Muscle layer of duodenum (tissue), 2 donors: ENCODE measurements at regions not wholly inside any gene's neighbourhood (a gene's known extent, or its start where the extent isn't known, plus 50 kb on each side); places are given as distances from the start of the nearest gene placed in this dataset.

Source experiments
- H3K27ac ChIP-seq: one replicate; pipeline ENCODE4 v1.7.0; 2013; ENCODE audit warnings: mild to moderate bottlenecking, low read length
- H3K27me3 ChIP-seq: one replicate; pipeline ENCODE4 v1.7.0; 2013; ENCODE audit warnings: low read depth, mild to moderate bottlenecking, control low read depth, low read length
- H3K36me3 ChIP-seq, 2 donors: one replicate each; pipeline ENCODE4 v1.7.0; 2013; ENCODE audit warnings: low read length in 2 of 2, control low read depth in 1 of 2, mild to moderate bottlenecking in 1 of 2; ENCODE audit not compliant: insufficient read depth in 2 of 2, control insufficient read depth in 1 of 2
- H3K4me1 ChIP-seq, 2 donors: one replicate each; pipeline ENCODE4 v1.7.0; 2013; ENCODE audit warnings: low read length in 2 of 2, mild to moderate bottlenecking in 2 of 2, control low read depth in 1 of 2, moderate library complexity in 1 of 2; ENCODE audit not compliant: insufficient read depth in 2 of 2, control insufficient read depth in 1 of 2
- H3K4me3 ChIP-seq, 2 donors: one replicate each; pipeline ENCODE4 v1.7.0; 2013; ENCODE audit warnings: low read length in 2 of 2, low read depth in 1 of 2, mild to moderate bottlenecking in 1 of 2
- H3K9me3 ChIP-seq, 2 donors: one replicate each; pipeline ENCODE4 v1.7.0; 2013; ENCODE audit warnings: low read length in 2 of 2, control low read depth in 1 of 2, mild to moderate bottlenecking in 1 of 2; ENCODE audit not compliant: control insufficient read depth in 1 of 2
- donor health status: healthy.

DNA sequence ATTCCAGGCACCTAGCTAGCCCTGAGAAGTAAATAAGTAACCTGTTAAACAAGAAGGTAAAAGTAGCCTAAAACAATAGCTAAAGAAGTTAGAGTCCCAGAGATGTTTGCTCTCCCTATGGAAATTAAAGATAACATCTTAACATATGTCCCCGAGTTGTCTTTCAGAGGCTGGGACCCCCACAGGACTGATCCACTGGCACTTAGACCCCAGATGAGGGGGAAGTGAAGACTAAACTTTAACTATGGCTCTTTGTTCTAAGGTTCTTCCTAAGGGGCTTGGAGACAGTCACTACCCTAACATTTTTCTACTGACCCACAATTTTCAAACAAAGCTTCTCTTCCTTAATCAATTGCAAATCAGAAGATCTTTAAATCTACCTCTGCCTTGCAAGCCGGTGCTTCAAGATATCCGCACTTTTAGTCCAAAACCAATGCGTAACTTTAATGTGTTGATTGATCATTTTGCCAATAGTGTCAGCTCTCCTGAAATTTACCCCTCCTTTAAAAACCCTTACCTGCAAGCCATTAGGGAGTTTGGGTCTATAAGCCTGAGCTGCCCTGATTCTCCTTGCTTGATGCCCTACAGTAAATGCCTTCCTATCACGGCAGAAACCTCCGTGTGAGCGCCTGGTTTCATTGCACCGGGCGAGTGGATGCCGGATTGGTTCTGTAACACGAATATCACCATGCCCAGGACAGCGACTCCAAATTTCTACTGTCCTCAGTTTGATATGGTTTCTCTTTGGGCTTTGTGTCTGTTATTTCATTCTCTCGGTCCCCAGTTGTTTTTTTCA lies 404.4 kb downstream of the SIPA1L2 start:
- H3K9me3 ChIP-seq: no peaks in the 10 kb centered on the region
- no peaks in the 10 kb centered on the region for H3K27me3 ChIP-seq
- no peaks in the 10 kb centered on the region for H3K36me3 ChIP-seq
- no peak overlapping the region for H3K4me3 ChIP-seq
- H3K27ac ChIP-seq: no peak overlapping the region
- H3K4me1 ChIP-seq: peaks cover 0 to 16% of the 10 kb centered on the region in 2 donors

DNA sequence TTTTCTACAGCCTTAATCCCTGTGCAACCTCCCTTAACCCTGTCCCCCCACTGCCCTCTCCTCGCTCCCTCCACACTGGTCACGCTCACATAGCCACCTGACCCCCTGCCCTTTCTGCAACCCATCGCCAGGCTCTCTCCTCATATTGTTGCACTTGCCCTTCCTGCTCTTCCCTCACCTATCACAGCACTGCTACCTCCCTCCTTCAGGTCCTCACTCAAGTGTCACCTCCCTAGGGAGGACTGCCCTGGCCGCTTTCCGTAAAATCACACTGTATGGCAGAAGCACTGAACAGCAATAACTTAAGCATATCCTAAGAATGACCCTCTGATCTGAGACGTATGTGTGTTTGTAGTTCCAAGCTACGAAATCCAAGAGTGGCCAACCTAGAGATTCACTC lies 406.0 kb downstream of the SIPA1L2 start:
- H3K27ac ChIP-seq: no peak overlapping the region
- no peak overlapping the region for H3K4me3 ChIP-seq
- H3K4me1 ChIP-seq: peaks cover 0 to 16% of the 10 kb centered on the region in 2 donors
- H3K36me3 ChIP-seq: no peaks in the 10 kb centered on the region
- no peaks in the 10 kb centered on the region for H3K9me3 ChIP-seq
- H3K27me3 ChIP-seq: no peaks in the 10 kb centered on the region

DNA sequence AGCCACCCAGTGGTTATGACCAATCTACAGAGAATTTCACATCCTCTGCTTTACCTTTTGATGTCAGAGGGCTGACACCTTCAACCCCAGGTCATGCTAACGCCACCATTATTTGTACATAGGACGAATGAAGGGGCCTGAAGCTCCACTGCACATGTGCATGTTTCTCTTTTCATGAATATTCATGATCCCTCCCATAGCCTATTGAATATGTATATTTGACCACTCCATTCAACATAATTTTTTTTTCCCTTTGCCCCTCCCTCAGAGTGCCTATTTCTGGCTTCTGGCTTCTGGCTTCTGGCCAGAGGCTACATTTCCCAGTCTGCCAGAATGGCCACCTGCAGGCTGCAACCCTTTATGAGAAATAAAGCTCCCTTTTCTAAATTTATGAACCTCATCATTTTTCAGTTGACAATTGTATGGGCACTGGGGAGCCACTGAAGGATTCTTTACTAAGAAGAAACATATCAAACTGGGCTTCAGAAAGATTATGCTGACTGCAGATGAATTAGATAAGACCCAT lies 406.7 kb downstream of the SIPA1L2 start:
- no peaks in the 10 kb centered on the region for H3K9me3 ChIP-seq
- no peaks in the 10 kb centered on the region for H3K27me3 ChIP-seq
- H3K4me1 ChIP-seq: peaks cover 0 to 16% of the 10 kb centered on the region in 2 donors
- H3K27ac ChIP-seq: no peak overlapping the region
- no peaks in the 10 kb centered on the region for H3K36me3 ChIP-seq
- no peak overlapping the region for H3K4me3 ChIP-seq

DNA sequence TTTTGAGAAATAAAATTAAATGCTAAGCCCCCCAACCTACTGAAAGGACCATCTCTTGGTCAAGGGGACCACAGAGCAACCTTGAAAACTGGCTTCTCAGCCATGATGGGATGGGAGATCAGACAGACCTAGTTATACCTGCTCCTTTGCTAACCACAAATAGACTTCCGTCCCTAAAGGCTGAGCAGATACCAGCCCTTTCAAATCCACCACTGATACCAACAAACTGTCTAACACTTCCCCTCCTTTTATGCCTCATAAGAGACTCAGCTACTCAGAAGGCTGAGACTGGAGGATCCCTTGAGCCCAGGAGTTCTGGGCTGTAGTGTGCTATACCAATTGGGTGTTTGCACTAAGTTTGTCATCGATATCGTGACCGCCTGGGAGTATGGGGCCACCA lies 407.3 kb downstream of the SIPA1L2 start:
- H3K4me1 ChIP-seq: peaks cover 0 to 14% of the 10 kb centered on the region in 2 donors
- no peaks in the 10 kb centered on the region for H3K9me3 ChIP-seq
- H3K36me3 ChIP-seq: no peaks in the 10 kb centered on the region
- no peak overlapping the region for H3K4me3 ChIP-seq
- no peaks in the 10 kb centered on the region for H3K27me3 ChIP-seq
- H3K27ac ChIP-seq: no peak overlapping the region

DNA sequence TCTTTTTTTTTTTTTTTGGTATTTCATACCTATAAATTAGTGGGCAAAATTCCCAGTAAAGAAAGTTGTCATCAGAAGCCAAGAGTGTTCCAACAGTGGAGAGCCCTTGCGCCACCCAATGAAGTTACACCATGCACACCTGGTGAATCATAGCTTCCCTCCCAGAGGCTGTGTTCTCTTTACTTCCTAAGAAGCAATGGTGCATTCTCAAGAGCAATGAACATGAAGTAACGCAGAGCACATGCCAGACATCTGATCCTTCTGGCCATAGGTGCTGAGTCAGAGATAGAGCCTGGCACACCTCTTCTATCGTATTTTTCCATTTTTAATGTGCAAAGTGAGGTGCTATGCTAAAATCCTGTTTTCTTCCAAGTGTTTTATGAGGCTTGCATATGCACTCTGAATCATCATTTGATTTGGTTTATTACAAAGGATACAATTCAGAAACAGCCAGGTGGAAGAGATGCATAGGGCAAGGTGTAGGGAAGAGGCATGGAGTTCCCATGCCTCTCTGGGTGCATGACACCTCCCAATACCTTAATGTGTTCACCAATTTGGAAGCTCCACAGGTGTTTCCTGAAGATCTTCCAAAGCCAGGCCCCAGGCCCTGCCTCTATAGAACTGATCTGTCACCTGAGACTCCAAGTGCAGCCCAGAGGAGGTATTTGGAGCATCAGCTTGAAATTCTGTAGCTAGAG lies 408.0 kb downstream of the SIPA1L2 start:
- no peak overlapping the region for H3K4me3 ChIP-seq
- H3K4me1 ChIP-seq: peaks cover 0 to 7% of the 10 kb centered on the region in 2 donors
- H3K9me3 ChIP-seq: no peaks in the 10 kb centered on the region
- H3K27ac ChIP-seq: no peak overlapping the region
- H3K27me3 ChIP-seq: no peaks in the 10 kb centered on the region
- H3K36me3 ChIP-seq: no peaks in the 10 kb centered on the region

DNA sequence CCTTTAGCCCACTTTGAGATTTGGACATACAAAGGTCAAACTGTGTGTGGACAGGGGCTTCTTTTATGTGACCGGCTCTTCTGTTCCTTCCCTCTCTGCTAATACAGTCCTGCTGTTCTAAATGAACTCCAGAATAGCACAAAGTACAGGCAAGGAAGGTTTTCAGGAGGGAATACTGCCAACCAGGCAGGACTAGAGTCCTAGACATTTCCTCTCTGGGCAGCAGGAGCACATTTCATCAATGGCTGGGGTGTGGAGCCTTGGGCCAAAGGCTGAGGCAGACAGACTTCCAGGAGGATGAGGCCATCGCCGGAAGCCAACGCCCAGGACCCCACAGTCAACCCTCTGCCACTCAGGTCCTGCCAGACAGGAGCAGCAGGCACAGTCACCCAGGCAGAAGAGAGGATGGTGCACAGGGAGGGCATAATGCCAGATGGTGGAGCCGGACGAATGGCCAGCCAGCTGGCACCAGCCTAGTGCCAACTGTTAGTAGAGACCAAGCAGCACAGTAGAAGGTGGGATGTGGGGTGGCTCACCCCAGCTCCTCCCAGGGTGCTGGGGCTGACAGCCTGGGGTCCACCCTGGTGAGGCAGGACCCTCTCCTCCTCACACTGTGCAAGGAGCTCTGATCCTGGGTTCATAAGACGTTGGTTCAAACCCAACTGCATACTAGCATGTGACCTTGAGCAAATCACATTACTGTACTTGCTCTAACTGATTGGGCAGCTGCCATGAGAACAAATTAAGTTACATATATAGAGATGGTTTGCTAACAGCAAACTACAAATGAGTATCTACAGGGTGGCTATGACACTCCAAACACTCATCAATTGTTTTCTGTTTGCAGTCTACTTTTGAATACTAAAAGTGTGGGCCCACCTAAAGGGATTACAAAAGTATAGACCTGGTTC lies 410.7 kb downstream of the SIPA1L2 start:
- no peaks in the 10 kb centered on the region for H3K4me1 ChIP-seq
- H3K9me3 ChIP-seq: no peaks in the 10 kb centered on the region
- no peaks in the 10 kb centered on the region for H3K36me3 ChIP-seq
- no peak overlapping the region for H3K27ac ChIP-seq
- no peaks in the 10 kb centered on the region for H3K27me3 ChIP-seq
- no peak overlapping the region for H3K4me3 ChIP-seq

DNA sequence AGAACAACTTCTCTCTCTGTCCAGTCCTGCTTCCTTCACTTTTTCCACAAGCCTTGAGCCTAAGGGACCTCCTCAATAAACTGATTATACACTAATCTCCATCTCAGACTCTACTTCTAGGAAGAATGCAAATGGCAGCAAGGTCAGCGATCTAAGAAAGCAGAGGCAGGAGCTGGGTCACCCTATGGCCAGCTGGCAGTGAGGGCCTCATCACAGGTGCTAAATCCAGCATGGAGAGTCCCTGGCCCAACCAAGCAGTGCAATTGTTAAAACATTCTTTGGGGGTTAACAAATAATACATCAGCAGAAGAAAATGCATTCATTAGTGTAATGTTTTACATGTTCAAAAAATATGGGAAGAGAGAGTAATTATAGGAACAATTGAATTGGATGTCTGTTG lies 416.0 kb downstream of the SIPA1L2 start:
- Histone ChIP-seq H3K9me3 (no peaks in the 10 kb centered on the region), H3K27me3 (no peaks in the 10 kb centered on the region), H3K36me3 (no peaks in the 10 kb centered on the region), H3K4me3 (no peak overlapping the region), H3K27ac (no peak overlapping the region), H3K4me1 (no peaks in the 10 kb centered on the region)

DNA sequence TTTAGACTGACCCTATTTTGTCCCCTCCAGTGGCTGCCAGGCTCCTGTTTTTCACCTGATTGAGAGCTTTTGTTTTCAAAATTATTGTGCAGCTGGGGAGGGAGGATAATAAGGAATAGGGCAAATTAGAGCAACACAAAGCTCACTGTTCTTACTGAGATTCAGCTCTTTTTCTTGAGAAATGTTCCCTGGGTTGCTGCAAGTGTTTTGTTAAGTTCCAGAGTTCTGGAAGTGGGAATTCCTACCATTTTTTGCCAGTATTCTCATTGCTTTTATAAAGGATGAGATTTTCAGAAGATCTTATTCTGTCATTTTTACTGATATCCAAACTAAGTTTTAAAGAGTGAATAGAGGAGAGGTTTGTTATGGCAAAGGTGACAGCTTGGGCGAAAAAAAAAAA lies 417.7 kb downstream of the SIPA1L2 start:
- H3K4me1 ChIP-seq: no peaks in the 10 kb centered on the region

DNA sequence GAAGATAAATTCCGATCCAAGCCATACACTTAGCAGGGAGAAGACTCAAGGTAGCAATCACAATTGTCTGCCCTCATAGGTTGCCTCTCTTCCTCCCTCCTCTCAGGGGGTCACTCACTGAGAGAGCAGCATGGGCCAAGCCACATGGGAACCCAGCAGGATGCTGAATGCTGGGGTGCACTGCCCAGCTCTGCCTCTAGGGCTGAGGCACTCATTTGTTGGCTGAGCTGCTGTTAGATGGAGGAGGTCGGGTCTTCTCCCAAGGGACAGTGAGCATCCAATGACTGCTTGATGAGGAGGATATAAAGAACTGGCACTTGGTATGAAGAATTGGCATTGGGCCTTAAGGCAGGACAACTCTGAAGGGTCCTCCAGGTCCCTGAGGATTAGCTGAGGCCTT lies 418.8 kb downstream of the SIPA1L2 start:
- Histone ChIP-seq H3K36me3 (no peaks in the 10 kb centered on the region), H3K4me3 (no peak overlapping the region), H3K27me3 (no peaks in the 10 kb centered on the region), H3K9me3 (no peaks in the 10 kb centered on the region), H3K27ac (no peak overlapping the region), H3K4me1 (no peaks in the 10 kb centered on the region)

More for the DNA sequence above, 417.7 kb downstream of the SIPA1L2 start:
- Histone ChIP-seq H3K27ac (no peak overlapping the region), H3K36me3 (no peaks in the 10 kb centered on the region), H3K9me3 (no peaks in the 10 kb centered on the region), H3K4me3 (no peak overlapping the region), H3K27me3 (no peaks in the 10 kb centered on the region)

DNA sequence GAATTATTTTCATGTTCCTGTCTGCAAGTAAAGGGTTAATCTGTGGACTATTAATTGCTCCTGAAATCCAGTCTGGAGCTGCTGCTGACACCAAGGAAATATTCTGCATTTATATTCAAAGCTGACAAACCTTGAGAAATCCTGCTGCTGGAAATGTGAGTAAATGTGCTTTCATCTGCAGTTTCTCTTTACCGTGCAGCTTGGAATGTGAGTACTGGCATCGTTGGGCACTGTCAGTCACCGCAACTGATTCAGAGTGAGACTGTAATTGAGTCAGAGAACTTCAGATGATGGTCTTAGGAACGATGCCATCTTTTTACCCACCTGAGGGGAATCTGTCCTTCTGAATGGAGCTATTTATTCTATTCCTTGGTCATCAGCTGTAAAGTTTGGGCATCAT lies 420.6 kb downstream of the SIPA1L2 start:
- Histone ChIP-seq H3K27me3 (no peaks in the 10 kb centered on the region), H3K36me3 (no peaks in the 10 kb centered on the region), H3K9me3 (no peaks in the 10 kb centered on the region), H3K4me3 (no peak overlapping the region), H3K4me1 (no peaks in the 10 kb centered on the region), H3K27ac (no peak overlapping the region)
